NCI-H446 (cell line): ENCODE measurements at regions not wholly inside any gene's neighbourhood (a gene's known extent, or its start where the extent isn't known, plus 50 kb on each side); places are given as distances from the start of the nearest gene placed in this dataset.

Experiments
- DNase-seq, 2 experiments: peaks; one replicate each; lab custom pipeline; 2025; lab: John Stamatoyannopoulos, UW

GRCh38 chr18:77448046-77448445 is 198.4 kb downstream of the GALR1 start:
- DNase-seq: no peak

- no peak for DNase-seq
These were observed 205.4 kb downstream of the GALR1 start for GRCh38 chr18:77455004-77455403.

- no peak for DNase-seq
These were observed 208.0 kb downstream of the GALR1 start for GRCh38 chr18:77457681-77458080.

GRCh38 chr18:77461062-77461688 is 211.5 kb downstream of the GALR1 start:
- DNase-seq: no peak

GRCh38 chr18:77464917-77465316 is 215.3 kb downstream of the GALR1 start:
- DNase-seq: no peak

GRCh38 chr18:77466890-77467289 is 217.2 kb downstream of the GALR1 start:
- no peak for DNase-seq

- DNase-seq: no peak
These were observed 219.5 kb downstream of the GALR1 start for GRCh38 chr18:77469131-77469530.

DNA sequence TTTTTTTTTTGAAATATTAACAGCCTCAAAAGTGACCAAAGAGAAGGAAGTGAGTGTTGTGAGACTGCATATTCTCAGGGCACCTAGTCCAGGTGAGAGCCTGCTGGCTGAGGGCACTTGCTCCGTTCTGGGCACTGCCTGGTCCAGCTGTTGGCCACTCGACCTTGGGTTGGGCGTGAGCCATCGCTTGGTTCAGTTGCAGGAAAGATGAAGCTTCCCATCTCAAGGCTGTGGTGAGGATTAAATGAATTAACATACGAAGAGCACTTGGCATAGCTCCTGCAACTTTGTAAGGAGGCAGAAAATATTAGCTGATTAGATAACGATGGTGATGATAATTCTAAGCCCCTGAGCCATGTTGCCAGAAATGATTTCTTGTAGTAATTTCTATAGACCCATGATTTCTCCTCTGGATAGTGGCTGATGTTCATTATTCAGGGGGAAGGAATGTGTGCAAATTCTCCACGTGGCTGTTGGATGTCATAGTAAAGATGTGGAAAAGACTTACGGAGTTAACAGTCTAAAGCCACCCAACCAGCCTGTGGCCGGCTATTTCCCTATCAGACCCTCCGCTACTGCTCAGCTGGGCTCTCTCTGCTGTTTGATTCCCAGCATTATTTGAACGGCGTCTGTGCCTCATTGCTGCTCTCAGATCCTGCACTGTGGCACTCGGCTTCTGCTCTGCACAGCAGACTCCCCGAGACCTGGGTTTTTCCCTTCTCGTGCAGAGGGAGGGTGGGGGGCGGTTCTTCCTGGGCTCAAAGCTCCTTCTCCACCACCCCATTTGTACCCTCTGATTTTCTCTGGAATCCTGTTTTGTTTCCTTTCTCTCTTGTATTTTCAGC is 221.1 kb downstream of the GALR1 start:
- no peak for DNase-seq

- no peak for DNase-seq
These were observed 222.9 kb downstream of the GALR1 start for GRCh38 chr18:77472509-77472908.

GRCh38 chr18:77478646-77479442 is 229.2 kb downstream of the GALR1 start:
- no peak for DNase-seq

DNA sequence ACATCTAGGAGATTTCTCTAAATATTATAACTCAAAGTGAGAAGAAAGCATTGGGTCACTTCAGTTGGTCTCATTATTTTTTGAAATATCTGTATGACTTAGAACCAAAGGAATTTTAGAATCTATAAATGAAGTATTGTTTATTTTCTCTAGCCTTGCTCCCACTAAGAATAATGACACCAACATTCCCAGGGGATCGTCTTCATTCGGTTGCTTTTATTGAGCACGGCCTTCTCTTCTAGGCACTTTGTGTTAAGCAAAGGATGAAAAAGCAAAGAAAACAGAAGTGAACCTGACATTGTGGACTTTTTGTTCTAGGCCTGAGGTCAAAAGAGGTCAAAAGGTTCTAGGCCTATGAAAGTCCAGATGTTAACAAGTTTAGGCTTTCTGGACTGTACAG is 231.9 kb downstream of the GALR1 start:
- DNase-seq: no peak

DNA sequence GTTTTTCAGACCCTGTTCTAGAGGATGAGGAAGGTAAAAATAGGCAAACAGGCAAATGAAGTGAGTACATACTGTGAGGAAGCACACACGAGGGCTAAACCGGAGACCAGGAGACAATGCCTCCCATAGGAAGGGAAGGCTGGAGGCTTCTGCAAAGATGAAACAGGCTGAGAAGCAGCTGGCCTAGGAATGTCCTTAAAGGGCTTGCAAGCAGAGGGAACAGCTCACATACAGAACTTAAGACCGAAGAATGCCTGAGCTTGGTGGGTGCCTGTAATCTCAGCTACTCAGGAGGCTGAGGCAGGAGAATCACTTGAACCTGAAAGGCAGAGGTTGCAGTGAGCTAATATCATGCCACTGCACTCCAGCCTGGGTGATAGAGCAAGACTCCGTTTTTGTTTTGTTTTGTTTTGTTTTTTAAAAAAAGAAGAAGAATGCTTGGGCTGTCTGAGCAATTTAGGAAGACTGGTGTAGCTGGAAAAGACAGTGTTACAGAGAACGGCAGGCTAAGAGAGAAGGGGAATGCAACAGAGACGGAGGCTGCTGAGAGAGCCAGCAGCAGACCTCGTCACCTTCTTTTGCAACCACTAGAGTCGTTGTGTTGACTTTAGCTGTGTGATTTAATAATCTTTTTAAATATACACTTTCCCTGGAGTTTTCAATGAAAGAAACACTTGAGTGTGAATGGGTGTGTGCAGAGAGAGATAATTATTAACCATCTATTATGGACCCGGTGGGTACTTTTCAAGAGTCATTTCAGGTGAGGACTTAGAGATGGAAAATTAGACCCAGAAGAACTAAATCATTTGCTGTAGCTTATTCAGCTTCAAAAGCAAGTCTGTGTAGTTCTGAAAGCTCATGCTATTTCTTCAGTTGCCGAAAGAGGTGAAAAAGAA is 232.8 kb downstream of the GALR1 start:
- no peak for DNase-seq

DNA sequence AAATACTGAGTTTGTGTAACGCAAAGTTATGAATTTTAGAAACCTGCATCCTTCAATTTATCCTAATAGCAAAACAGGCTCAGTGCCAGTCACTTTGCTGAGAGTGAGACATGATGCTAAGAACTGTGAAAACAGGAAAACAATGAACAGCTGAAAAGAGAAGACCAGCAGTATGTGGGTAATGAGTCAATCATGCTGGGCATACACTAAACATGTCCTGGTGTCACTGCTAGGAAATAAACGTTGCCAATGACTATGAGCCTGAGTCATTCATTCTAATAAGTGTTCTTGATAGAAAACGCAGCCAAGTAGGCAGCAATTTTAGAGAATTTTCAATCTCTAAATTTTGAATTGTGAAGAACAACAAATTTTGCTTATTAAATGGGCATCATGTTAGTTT is 237.3 kb downstream of the GALR1 start:
- no peak for DNase-seq

DNA sequence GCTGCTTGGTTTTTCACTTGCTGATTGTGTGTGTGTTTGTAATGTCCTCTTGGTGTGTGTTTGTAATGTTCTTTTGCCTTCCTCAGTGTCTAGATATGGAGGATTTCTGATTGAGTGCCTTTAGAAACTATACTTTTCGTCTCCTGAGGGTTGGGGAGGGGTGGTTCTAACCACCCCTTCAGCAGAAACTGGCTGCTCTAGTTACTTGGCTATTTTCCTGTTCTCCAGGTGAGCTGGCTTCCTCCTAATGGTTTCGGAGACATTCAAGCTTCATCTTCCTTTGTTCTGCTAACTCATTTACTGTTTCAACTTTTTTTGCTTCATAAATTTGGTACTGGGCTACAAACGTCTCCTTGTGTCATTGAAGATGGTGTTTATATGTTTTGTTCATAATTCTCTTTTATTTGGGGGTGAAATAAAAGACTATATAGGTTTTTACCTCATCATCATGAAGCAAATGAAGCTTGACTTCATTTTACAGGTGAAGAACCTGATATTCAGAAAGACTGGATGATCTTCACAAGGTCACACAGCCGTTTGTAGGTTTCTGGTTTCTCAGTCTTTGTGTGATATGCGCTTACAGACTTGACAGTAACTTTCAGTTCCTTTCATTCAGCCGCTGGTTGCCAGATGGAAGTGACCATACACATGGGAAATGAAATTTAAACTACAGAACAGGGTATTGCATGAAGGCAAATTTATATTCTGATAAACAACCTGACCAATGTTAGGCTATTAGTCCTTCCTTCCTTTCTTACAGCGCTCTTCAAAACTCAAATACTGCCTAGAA is 238.5 kb downstream of the GALR1 start:
- DNase-seq: no peak

GRCh38 chr18:77495079-77495478 is 245.4 kb downstream of the GALR1 start:
- no peak for DNase-seq

DNA sequence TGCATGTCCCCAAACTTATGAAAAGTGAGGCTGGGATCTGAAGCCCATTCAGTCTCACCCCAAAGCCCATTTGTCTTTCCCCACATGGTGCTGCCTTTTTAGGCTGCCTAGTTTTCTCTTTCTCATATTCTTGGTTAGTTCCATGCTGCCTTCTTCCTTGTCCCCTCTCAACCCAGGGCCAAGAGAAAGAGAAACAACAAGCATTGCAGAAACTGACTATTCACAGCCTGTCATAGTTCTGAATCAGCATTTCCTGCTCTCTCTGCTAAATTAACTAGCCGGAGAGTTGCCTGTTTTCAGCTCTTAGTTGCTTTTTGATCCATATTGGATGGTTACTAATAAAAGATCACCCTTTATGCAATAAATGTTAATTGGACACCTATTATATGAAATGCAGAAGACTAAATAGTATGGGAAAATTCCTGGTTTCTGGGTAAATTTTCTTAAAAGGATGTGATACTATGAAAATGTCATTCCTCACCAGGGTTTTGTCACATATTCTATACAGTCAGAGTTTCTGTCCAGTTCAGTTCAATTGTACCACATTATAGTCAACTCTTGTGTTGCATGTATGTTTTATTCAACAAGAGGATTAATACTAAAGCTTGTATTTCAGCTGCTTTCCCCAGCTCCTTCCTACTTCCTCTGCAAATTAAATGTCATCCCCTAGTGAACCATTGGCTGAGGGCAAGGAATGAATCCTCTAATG is 246.5 kb downstream of the GALR1 start:
- no peak for DNase-seq

GRCh38 chr18:77501266-77501665 is 251.6 kb downstream of the GALR1 start:
- DNase-seq: no peak

GRCh38 chr18:77505499-77505898 is 255.9 kb downstream of the GALR1 start:
- DNase-seq: no peak

DNA sequence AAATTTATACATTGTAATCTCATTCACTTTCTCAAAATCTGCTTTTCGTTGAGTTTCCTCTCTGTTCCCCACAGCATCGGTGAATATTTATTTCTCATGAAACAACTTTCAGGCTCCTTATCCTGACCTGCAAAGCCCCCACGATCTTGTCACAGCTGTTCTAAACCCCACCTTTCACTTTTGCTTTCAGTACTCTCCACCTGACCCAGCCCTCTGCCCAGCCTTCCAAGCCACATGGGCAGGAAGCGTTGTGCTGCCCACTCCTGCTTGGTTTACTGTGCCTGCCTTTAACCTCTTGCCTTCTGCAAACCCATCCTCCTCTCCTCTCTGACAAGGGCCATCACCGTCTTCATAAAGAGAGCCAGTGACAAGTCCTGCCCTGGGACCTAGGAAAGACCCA is 262.5 kb downstream of the GALR1 start:
- DNase-seq: no peak

DNA sequence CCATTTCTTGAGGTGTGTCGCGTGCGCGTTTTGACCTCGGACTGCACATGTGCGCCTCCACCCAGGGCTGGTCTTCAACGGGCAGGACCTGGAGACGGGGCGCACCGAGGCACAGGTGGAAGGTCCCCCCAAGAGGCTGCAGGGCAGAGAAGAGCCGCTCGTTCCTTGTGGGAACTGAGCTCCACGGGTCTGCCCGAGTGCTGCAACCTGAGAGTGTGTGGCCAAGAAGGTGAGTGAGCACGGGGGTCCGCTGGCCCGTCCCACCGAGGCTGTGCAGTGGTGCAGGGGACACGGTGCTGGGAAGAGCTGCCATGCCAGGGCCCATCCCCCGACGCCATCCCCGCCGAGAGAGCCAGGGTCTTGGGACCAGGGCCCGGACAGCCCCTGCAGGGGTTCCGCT is 268.3 kb downstream of the GALR1 start:
- no peak for DNase-seq
